Posterior vena cava (tissue), 2 donors: ENCODE measurements at regions not wholly inside any gene's neighbourhood (a gene's known extent, or its start where the extent isn't known, plus 50 kb on each side); places are given as distances from the start of the nearest gene placed in this dataset.

ENCODE experiments used
- DNase-seq: peaks from one replicate; pipeline ENCODE4 v3.0.0-alpha.2; 2020; ENCODE audit warnings: low spot score
- intact Hi-C, 2 donors: fragments of 100-400 bp; cut with DNase I; formaldehyde crosslinking; loops; one replicate each; pipeline versions ENCODE4 v1.14.1 to v1.14.2; 2022 to 2023
- donor health status: DM: yes; HTN: yes; CAD: no.
- donor health status: DM: yes; HTN: yes; CAD: no.

DNA sequence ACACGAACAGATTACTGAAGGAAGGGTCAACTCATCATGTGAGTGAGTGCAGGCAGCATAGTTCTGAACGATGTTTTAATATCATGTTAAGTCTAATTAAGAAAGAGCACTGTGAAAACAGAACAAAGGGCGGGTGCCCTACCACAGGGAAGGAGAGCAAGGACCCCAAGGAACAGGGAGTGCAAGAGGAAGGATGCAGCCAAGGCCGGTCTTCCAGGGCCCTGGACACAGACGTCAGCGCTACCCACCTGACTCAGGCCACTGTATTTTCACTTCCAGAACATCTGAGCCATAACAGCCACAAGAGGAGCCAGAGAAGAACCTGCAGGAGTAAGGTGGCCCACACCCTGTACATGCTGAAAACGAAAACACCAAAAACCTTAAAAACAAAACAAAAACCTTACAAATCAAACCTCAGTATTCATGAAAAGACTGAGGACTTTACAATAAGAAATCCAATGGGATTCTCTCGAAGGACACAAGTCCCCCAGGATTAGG is 506.1 kb upstream of the AKR1E2 start:
- intact Hi-C loops, result no loop called here

GRCh38 chr10:4316161-4316810 is 509.7 kb upstream of the AKR1E2 start:
- intact Hi-C loops, result no loop called here
- DNase-seq, result no peak

More for the DNA sequence above, 506.1 kb upstream of the AKR1E2 start:
- DNase-seq, result no peak

DNA sequence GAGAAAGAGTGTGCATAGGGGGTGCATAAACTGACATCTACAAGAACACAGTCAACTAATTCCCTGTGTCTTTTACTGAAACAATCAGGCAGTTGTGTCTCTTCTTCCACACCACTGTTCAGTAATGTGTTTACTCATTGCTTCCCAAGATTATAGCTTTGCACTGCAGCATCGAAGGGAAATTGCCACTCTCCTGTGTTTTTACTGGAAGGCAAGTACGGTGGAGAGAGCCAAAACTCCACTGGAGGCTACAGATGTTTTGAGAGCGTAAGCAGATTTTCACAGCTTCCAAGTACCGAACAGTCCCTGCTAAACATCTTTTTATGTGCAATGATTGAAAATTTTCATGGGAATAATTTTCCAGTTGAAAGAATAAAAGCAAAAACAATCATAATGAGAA is 510.5 kb upstream of the AKR1E2 start:
- DNase-seq, result no peak
- intact Hi-C loops, result no loop called here

- intact Hi-C loops, result no loop called here
- DNase-seq, result no peak
Measured at GRCh38 chr10:4313051-4313450, 513.0 kb upstream of the AKR1E2 start.

DNA sequence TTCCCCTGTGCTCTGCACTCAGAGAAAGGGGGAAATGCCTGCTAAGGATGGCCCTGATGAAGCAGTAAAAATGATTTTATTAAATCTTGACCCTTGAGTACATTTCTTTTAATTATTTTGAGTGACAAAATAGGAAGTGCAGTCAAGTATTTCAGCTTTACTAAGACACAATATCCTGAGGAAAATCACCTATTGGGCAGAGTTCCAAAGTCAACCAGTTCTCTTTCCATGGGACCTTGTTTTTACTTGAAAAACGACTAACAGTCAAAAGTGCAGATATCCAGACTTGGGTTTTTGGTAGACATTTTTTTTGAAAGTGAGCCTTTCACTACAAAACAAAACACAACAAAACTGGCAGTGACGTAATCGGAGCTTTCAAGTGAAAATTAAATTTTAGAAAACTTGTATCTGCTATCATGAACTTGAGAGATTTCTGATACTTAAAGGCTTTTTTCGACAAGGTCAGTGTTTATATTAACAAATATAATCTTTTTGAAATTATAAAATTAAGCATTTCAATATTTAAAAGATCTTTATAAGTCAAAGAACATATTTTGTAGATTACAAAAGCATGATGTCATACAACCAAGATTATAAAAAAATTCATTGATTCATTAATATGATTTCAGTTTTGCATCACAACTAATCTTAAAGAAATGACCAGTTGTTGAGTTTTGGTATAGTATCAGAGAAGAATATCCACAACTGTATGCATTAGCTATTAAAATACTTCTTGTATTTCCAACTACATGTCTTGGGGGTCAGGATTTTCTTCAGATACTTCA is 513.8 kb upstream of the AKR1E2 start:
- intact Hi-C loops, result no loop called here
- DNase-seq, result no peak

- intact Hi-C loops, result no loop called here
- no peak for DNase-seq
Measured at GRCh38 chr10:4310172-4310571, 515.8 kb upstream of the AKR1E2 start.

DNA sequence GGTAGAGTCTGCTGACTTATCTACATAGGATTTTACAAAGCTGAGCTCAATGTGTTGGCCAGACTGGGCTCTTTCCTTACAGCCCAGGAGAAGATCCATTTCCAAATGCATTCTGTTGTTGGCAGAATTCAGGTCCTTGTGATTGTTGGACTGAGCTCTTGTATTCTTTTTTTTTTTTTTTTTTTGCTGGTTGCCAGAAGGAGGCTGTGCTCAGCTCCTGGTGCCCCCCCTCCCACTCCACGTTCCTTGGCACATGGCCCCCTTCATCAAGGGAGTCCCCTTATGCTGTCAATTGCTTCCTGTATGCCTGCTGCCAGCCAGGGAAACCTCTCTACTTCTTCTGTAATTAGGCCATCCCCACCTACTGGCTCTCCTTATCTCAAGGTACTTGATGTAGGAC is 518.1 kb upstream of the AKR1E2 start:
- DNase-seq, result no peak
- intact Hi-C loops, result no loop called here

- intact Hi-C loops, result no loop called here
- no peak for DNase-seq
Measured at GRCh38 chr10:4306871-4307270, 519.1 kb upstream of the AKR1E2 start.

GRCh38 chr10:4303045-4303444 is 518.0 kb upstream of the KLF6 start:
- intact Hi-C loops, result no loop called here
- no peak for DNase-seq

- no peak for DNase-seq
- intact Hi-C loops, result no loop called here
Measured at GRCh38 chr10:4301291-4302045, 516.5 kb upstream of the KLF6 start.

- no peak for DNase-seq
Measured at GRCh38 chr10:4296161-4296560, 511.2 kb upstream of the KLF6 start.

GRCh38 chr10:4294996-4295792 is 510.2 kb upstream of the KLF6 start:
- intact Hi-C loops, result no loop called here
- DNase-seq, result no peak

More at GRCh38 chr10:4296161-4296560, 511.2 kb upstream of the KLF6 start:
- intact Hi-C loops, result no loop called here

DNA sequence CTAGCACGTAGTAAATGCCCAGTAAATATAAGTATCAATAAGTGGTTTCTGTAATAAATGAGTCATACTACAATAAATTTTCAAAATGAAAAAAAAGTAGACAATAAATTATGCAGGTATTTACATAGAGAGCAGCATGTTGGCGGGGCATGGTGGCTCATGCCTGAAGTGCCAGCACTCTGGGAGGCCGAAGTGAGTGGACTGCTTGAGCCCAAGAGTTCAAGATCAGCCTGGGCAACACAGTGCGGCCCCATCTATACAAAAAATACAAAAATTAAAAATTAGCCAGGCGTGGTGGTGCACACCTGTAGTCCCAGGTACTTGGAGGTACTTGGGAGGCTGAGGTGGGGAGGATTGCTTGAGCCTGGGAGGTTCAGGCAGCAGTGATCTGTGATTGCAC is 509.3 kb upstream of the KLF6 start:
- intact Hi-C loops, result no loop called here
- DNase-seq, result no peak

DNA sequence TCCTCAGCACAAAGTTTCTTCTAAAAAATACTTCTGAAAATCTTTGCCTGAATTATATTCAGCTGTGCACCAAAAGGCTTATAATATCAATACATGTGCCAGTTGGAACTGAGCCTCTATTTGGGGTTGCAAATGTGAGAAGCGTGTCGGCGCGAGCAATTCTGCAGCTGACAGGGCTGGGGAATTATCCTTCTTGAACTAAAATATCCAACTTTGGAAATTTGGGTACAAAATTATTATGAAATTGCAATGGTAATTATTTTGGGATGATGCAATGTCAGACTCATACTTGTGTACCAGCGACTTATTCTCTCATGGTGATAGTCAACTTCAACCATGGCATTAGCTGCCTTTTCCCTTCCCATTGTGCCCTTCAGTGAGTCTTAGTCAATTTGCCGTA is 507.0 kb upstream of the KLF6 start:
- intact Hi-C loops, result no loop called here
- no peak for DNase-seq

DNA sequence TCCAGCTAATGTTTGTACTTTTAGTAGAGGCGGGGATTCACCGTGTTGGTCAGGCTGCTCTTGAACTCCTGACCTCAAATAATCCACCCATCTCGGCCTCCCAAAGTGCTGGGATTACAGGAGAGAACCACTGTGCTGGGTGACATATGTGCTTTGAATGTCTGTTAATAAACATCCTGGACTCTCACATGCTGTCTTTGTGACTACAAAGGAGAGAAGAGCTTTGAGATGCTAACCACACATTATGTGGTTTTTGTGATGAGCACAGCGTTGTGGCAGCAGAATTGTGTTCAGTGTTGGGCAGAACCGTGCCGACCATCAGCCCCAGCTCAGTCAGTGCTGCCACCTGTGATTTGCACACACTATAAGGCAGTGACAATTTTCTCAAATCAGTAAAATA is 500.1 kb upstream of the KLF6 start:
- no peak for DNase-seq
- intact Hi-C loops, result loop anchor here (5.0 to 10.0 kb wide), 2 partner anchors 370 to 1247 kb away; no protein-coding TSS in a partner anchor

DNA sequence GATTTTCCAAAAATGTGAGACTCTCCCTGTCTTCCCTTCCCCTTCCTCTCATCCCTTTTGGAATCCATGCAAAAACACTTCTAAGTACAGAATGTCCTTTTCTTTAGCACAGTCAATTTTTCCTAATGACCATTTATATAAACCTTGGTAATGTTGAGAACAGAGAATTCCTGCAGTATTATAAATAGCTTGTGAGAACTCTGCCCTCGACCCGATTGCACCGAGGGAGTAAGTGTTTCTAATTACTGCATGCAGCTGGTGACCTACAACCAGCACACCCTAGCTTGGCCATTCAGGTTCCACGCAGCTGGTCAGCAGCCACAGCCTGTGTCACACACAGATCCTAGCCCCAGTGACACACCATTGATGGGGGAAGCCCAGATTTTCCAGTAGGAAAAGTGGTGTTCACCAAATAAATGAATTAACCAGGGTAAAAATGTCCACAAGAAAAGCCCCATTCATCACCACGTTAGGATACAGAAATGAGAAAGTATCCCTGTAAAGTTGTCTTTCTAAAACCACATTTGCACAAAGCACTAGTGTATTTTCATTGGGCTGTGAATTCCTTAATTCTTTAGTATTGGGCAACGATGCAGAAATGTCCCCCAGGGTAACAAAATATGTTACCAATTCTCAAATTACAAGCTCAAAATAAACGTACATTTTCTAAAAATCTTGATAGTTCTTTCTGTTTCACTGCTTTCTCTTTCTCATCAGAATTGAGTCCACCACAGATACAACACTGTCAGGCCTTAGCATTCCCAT is 499.0 kb upstream of the KLF6 start:
- intact Hi-C loops, result loop anchor here in 1 of 2 donors (5.0 to 10.0 kb wide), 2 partner anchors 37 to 371 kb away; no protein-coding TSS in a partner anchor
- peak; percentile 91 for DNase-seq

GRCh38 chr10:4282496-4282895 is 497.5 kb upstream of the KLF6 start:
- intact Hi-C loops, result loop anchor here in 1 of 2 donors (5.0 to 10.0 kb wide), 2 partner anchors 35 to 372 kb away; no protein-coding TSS in a partner anchor
- no peak for DNase-seq

- DNase-seq, result no peak
- intact Hi-C loops, result loop anchor here in 1 of 2 donors (5.0 to 10.0 kb wide), 2 partner anchors 34 to 373 kb away; no protein-coding TSS in a partner anchor
Measured at GRCh38 chr10:4281190-4281825, 496.3 kb upstream of the KLF6 start.
